A172 (cell line): ENCODE measurements at regions not wholly inside any gene's neighbourhood (a gene's known extent, or its start where the extent isn't known, plus 50 kb on each side); places are given as distances from the start of the nearest gene placed in this dataset.
"Not testable (repeated sequence)": the region's sequence is repeated elsewhere in the genome, so short reads cannot be mapped to it uniquely, and the experiment has no call there.

Source experiments
- DNase-seq: peaks from one replicate; pipeline ENCODE4 v3.0.0-alpha.2; 2015; ENCODE audit warnings: low spot score

DNA sequence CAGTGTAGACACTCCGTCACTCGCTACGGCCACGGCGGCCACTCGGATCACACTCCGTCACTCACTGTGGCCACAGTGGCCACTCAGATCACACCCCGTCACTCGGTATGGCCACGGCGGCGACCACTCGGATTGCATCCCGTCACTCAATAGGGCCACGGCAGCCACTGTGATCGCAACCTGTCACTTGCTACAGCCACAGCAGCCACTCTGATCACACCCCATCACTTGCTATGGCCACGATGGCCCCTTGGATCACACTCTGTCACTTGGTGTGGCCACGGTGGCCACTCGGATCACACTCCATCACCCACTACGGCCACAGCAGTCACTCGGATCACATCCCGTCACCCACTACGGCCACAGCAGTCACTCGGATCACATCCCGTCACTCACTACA, 175.3 kb downstream of the LAT start:
- DNase-seq, result not testable (repeated sequence)

DNA sequence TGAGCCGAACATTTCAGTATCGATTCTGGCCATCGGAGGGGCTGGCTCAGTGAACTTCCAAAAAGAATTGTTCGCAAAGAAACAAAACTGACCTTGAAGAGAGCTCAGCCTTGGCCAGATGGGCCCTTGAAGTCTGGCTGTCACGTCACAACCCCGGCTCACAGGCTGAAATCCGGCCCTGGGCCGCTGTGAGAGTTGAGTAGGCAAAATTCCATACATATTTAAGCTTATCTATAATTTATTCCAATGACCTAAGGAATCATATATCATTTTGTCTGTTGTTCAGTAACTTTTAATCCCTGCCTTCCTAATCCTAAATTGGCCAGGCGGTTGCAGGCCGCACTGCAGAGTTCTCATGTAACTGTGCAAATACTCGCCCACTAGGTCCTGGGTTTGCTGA, 174.8 kb downstream of the LAT start:
- DNase-seq, result not testable (repeated sequence)

DNA sequence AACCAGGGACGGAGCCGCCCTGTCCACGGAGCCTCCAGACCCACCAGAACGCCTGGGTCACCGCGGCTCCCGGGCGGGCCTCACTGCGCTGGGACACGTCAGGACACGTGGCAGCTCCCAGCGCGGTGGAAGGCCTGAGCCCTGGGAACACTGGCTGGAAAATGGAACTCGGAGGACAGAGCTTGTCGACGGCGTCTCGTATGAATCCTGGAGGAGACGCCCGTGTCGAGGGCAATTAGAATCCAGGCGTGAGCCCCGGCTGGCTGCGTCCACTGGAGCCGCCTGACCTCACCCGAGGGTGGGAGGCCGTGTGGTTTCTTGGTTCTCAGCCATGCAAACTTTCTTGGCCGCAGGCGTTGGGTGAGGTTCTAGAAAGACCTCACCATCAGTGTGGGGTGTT, 173.9 kb downstream of the LAT start:
- no peak for DNase-seq

DNA sequence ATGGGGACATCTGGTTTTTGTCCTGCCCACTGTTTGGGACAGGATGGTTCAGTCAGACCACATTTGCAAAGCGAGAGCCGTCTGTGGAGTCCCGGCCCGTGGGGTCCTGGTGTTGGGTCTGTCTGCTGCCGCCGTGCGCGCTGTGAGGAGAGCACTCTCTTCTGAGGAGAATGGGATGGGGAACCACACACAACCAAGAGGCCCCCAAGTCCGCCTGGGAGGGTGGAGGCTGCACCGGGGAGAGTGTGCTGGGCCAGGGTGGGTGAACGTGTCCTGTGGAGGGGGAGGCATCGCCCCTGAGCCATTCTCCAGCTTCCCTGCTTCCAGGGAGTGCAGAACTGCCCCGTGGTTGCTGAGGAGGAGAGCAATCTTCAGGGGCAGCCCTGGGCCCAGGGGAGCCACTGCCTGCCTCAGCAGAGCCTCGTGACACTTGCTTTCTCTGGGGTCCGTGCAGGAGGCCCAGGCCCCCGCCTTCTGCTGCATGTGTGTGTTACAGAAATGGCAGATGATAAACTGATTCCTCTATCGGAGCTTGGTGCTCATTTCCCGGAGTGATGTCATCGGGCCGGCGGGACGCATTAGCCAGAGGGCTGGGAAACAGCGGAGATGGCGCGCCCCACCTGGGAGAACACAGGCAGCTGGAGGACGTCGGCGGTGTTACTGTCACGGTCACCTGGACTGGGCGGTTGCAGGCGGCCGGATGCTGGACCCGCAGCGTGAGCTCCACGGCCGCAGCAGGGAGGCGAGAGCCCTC, 173.4 kb downstream of the LAT start:
- not testable (repeated sequence) for DNase-seq

DNA sequence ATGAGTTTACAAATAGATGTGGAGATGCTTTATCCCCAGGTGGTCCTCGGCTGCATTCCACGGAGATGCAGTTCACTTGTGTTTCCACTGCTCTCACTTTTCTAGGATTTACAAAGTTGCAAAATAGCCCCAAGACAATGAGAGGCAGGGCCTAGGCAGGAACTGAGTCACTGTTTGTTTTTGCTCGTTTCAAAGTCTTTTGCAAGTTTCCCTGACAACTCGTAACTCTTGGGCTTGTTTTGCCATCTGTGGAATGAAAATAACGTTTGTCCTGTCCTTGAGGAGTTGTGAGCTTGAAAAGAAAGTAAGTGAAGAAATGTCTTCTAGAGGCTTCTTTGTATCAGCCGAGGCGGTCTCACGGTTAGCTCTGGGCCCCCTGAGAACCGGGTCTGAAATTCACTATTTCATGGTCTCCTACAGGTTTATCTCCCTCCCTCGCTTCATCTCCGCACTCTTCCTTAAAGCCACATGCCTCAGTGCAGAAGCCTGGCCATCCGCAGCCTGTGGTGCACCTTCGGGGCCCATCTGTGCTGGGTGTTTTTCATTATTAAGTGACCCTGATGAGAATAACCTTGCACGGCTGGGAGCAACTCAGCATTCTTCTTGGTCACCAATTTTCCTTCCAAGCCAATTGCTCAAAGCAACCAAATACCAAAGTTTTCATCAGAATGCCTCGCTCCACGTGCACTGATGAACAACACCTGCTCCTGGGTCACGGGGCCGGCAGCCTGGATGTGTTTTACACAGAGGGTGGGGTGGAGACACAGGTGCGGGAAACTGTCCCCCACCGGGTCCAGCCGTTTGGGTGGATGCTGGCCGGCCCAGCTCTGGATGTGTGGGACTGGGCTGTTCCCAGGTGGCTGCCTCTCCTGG, 172.4 kb downstream of the LAT start:
- peak; percentile 93 for DNase-seq

DNA sequence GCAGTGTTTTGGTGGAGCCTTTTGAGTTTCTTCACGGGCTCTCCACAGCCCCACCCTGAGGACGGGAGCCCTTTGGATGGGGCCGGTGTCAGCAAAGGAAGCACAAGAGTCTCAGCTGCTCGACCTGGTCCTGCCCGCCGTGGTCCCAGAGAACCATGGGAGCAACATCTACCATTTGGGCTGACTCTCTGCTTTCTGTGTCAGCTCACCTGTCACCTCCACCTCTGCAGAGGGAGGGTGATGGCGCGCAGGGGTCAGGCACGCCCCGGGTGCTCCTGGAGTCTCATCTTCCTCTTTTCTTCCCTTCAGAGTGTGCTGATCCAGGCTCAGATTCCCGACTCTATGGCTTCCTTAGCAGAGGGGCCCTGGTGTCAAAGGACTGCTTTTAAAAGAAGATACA, 171.7 kb downstream of the LAT start:
- no peak for DNase-seq

DNA sequence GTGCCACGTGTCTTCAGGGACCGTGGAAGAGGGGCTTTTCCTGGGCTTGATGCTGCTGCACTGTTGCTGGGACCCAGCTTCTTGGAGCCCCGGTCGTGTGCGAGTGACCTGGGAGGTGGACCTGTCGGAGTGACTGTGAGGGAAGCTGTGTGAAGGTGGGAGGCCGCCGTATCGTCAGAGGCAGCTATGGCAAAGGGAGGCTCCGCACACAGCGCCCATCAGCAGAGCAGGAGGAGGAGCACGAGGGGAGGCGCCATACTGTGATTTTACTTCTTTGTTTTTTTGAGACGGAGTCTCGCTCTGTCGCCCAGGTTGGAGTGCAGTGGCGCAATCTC, 171.0 kb downstream of the LAT start:
- DNase-seq, result not testable (repeated sequence)

DNA sequence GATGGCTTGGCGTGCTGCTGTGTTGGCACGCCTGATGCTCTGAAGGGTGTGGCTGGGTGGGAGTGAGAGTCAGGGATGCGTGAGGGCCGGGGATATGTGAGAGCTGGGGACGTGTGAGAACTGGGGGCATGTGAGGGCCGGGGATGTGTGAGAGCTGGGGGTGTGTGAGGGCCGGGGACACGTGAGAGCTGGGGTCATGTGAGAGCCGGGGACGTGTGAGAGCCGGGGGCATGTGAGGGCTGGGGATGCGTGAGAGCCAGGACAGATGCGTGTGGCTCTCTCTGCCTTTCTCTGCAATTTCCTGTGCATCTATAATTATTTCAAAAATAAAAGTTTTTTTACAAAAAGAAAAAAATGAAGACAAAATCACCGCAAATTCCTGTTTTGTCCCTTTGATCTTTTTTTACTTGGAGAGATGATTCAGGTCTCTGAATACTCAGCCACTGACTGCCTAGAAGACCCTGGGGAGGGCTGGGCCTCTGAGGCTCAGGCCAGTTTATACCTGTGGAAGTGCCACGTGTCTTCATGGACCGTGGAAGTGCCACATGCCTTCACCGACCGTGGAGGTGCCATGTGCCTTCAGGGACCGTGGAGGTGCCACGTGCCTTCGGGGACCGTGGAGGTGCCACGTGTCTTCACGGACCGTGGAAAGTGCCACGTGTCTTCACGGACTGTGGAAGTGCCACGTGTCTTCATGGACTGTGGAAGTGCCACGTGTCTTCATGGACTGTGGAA, 170.4 kb downstream of the LAT start:
- DNase-seq, result not testable (repeated sequence)

DNA sequence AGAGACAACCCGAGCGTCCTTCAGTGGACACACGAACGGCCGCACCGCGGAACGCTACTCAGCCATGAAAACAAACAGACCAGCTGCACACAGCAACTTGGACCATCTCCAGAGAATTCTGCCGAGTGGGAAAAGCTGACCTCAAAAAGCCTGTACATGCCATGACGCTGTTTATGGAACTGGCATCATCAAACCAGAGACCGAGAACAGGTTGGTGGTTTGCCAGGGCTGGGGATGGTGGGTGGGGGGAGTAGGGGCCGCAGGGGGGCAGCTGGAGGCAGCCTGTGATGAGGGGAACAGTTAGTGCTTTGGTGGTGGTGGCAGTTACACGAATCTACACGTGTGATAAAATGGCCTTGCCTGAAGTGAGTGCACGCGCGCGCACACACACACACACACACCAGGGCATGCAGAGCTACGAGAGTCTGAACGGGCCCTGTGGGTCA, 169.8 kb downstream of the LAT start:
- no peak for DNase-seq

DNA sequence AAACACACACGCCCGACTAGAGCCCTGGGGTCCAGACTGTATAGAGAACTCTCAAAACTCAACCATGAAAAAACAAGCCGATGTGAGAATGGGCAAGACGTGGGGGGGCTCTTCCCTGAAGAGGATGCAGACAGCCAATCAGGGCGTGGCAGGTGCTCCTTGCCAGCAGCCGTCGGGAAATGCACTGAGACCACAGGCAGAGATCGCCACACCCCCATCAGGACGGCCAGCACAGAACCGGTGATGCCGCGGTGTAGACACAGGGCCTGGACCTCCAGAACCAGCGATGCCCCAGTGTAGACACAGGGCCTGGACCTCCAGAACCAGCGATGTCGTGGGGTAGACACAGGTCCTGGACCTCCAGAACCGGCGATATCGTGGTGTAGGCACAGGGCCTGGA, 169.2 kb downstream of the LAT start:
- no peak for DNase-seq

DNA sequence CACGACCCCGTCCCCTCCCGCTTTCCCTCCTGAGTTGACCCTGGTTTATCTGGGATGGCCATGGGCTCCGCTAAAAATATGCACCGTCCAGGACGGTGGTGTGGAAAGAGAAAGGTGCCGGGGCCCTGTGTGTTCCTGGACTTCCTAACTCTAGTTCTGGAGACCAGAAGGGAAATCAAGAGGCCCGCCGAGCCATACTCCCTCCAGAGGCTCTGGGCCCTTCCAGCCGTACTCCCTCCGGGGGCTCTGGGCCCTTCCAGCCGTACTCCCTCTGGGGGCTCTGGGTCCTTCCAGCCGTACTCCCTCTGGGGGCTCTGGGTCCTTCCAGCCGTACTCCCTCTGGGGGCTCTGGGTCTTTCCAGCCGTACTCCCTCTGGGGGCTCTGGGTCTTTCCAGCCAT, 168.5 kb downstream of the LAT start:
- DNase-seq, result not testable (repeated sequence)

DNA sequence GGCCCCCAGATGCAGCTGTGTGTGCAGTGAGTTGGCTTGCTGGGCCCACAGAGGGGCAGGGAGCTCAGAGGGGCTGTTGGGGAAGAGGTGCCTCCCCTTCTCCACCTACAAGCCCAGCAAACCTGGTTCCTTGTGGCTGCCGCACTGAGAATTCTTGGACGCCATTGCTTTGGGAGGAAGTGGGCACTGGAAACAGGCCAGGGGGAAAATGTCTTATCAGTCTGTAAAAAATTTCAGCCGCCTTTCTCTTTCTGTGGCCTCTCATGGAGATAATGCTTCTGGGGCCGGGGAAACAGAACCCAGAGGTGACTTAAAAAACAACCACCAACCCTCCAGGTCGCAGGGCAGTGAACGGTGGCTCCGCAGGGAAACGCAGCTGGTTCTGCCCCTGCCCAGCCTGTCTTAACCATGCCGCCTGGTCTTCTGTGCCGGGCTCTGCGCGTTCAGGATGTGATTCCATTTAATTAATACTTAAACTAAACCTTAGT, 167.7 kb downstream of the LAT start:
- DNase-seq, result peak; percentile 68

DNA sequence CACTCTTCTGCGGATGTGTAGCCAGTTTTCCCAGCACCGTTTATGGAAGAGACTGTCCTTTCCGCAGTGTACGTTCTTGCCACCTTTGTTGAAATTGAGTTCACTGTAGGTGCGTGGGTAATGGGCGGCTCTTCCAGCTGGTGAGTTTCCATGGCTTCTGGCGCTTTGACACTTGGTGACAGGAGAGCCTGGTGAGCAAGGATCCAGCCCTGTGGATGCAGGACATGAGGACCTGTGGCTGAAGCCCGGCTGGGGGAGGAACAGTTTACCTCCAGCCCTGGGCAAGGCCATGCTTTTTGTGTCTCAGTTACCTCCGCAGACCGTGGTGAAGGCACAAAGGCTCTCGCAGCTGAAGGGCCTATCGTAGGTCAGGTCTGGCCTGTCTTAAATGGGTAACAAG, 166.5 kb downstream of the LAT start:
- no peak for DNase-seq

DNA sequence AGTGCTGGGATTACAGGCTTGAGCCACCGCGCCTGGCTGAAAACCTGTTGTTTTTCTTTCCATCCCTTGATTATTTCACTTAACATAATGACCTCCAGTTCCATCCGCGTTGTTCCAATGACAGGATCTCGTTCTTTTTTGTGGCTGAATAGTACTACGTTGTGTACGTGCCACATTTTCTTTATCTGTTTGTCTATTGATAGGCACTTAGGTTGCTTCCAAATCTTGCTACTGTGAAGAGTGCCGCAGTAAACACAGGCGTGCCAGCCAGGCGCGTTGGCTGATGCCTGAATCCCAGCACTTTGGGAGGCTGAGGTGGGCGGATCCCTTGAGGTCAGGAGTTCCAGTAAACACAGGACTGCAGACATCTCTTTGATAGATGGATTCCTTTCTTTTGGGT, 165.1 kb downstream of the LAT start:
- DNase-seq, result not testable (repeated sequence)

DNA sequence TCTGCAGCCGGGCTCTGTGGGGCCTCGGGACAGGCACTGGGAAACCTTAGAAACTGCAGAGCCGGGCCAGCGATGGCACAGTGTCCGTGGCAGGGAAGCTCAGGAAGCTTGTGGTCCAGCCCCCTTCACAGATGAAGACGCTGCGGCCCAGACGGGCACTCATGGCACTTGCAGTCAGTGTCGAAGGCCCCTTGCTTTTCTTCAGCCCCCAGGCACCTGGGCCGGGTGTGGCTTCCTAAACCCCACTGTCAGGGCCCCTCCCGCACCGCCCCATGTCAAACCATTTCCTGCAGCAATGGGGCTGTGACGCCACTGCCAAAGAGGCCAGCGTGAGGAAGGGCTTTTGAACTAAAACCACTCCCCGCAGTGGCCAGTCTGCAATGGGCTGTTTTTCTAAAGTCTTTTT, 164.0 kb downstream of the LAT start:
- DNase-seq, result no peak

DNA sequence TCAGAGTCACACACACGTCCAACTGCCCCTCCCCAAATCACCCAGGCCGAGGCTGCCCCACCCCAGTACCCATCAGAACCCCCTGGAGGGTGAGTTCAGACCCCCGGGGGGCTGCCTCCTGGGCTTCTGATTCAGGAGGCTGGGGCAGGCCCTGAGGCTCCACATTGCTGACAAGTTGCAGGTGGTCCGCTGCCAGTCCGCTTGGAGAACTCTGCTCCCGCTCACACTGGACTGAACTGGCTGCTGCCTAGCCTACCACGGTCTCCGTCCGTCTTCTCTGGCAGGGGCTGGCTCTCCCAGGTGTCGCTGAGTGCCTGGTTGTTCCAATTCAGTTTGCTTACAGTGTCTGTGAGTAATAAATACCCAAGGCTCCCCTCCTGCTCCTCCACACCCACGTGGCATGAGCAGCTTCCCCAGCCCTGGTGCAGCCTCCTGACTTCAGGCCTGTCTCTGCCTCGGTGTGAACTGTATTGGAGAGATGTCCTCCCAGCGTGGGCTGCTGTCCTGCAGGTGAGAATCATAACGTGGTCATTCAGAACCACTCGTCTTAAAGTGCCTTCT, 163.4 kb downstream of the LAT start:
- no peak for DNase-seq

DNA sequence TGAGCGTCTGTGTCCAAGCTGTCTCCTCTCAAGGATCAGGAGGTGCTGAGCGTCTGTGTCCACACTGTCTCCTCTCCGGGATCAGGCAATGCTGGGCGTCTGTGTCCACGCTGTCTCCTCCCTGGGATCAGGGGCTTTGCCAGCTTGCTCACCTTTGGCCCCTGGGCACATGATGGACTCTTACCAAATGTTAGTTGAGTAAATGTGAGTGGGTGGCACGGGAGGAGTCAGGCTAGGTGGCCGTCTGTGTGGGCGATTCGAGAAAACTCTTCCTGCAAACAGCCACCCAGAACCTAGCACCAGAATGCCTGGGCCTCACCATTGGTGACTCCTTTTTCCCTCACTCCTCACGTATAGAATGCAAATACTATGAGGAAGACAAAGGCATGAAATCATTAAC, 162.9 kb downstream of the LAT start:
- DNase-seq, result not testable (repeated sequence)

DNA sequence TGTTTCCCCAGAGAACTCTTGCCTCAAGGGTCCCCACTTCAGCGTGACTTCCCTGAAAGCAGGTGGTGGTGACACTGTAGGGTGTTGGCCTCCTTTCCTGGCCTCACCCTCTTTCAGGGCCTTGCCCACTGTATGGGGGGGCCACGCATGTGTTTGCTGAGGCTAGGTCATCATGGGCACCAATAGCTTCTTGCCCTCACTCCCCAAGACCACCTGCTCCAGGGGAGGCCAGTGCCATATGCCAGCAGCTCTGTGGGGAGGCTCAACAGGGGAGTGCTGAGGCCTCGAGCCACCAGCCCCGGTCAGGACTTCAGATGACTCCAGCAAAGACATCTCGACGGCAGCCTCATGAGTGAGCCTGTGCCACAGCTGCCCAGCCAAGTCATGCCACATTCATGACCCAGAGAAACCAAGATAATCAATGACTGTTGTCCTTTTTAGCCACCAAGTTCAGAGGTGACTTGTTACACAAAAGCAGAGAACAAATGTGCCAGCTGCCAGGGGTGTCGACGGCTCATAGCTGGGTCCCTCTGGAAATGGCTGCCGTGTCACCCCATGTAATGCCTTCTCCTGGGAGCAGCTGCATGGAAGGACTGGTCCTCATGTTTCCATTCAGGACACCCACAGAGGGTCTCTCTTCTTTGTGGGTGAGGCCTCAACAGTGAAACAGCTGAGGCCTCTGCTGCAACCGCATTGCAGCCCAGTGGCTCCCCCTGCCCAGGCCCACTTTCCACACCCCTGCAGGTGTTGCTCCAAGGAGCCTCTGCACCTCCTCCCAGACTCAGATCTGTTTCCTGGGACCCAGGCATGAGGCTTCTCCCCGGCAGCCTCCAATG, 162.2 kb downstream of the LAT start:
- DNase-seq, result not testable (repeated sequence)

DNA sequence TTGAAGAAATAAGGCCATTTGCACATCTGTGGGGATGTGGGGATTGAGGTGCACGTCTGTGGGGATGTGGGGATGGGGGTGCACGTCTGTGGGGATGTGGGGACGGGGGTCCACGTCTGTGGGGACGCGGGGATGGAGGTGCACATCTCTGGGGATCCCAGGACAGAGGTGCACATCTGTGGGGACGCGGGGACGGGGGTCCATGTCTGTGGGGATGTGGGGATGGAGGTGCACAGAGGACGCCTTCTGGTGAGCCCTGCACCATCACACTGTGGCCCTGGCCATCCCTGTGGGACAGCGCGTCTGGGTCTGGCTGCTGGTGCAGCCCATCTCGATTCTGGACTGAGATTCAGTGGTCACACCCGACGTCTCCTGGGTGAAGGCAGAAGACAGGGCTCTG, 161.4 kb downstream of the LAT start:
- DNase-seq, result no peak

DNA sequence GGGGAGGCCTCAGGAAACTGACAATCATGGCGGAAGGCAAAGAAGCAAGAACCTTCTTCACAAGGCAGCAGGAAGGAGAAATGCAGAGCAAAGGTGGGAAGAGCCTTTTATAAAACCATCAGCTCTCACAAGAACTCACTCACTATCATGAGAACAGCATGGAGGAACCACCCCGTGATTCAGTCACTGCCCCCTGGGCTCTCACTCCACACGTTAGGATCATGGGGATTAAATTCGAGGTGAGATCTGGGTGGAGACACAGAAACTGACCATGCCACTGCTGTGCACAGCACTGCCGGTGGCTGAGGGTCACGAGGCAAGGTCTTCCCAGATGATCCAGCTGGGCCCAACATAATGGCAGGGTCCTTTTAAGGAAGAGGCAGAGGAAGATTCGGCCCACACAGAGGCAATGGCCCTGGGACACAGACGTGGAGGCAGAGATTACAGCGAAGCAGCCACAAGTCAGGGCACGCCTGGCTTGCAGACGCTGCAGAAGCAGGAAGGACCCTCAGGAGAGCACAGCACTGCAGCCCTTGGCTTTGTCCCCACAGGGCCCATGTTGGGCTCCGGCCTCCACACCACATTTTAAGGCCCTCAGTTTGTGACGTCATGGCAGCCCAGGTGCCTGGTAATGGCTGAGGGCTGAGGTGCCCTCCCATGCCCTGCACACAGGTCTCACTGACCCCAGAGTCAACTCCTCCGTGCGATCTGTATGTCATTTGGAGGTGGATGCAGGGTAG, 160.8 kb downstream of the LAT start:
- DNase-seq, result not testable (repeated sequence)
